ENCODE measurements at regions not wholly inside any gene's neighbourhood (a gene's known extent, or its start where the extent isn't known, plus 50 kb on each side); places are given as distances from the start of the nearest gene placed in this dataset.

DNA sequence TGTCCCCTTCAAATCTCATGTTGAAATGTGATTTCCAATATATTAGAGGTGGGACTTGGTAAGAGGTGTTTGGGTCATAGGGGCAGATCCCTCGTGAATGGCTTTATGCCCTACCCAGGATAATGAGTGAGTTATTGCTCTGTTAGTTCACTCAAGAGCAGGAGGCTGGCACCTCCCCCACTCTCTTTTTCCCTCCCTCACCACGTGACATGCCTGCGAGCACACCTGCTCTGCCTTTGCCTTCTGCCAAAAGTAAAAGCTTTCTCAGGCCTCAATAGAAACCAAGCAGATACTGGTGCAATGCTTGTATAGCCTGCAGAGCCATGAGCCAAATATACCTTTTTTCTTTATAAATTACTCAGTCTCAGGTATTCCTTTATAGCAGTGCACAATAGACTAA lies 286.3 kb upstream of the UGT8 start:
- ChIA-PET CTCF (no interaction called here), POLR2A (ENCODE audit: unreplicated experiment) (no interaction called here)
- H3K9me2 ChIP-seq (ENCODE audit: insufficient read depth) = no peaks in the 10 kb centered on the region
- no peak for TF ChIP-seq EZH2 (IDR thresholded peaks at IDR 0.05; ENCODE audit: low read depth)
- TF ChIP-seq, protein P1, sequence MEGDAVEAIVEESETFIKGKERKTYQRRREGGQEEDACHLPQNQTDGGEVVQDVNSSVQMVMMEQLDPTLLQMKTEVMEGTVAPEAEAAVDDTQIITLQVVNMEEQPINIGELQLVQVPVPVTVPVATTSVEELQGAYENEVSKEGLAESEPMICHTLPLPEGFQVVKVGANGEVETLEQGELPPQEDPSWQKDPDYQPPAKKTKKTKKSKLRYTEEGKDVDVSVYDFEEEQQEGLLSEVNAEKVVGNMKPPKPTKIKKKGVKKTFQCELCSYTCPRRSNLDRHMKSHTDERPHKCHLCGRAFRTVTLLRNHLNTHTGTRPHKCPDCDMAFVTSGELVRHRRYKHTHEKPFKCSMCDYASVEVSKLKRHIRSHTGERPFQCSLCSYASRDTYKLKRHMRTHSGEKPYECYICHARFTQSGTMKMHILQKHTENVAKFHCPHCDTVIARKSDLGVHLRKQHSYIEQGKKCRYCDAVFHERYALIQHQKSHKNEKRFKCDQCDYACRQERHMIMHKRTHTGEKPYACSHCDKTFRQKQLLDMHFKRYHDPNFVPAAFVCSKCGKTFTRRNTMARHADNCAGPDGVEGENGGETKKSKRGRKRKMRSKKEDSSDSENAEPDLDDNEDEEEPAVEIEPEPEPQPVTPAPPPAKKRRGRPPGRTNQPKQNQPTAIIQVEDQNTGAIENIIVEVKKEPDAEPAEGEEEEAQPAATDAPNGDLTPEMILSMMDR (conservative IDR thresholded peaks at IDR 0.05) = no peak
- H3K4me1 ChIP-seq (replicated peaks; ENCODE audit: insufficient read depth) = no peaks in the 10 kb centered on the region
- no peaks in the 10 kb centered on the region for H3K9me3 ChIP-seq (ENCODE audit: insufficient read depth, low read depth)
- no peak overlapping the region for H3K4me3 ChIP-seq
- intact Hi-C loops (cut with micrococcal nuclease; ENCODE audit: unreplicated experiment) = no loop called here
- no peak overlapping the region for H3K27ac ChIP-seq
- no peaks in the 10 kb centered on the region for H3K27me3 ChIP-seq (ENCODE audit: insufficient read depth, low read depth)
- no TSS peak for BruUV-seq (replicated peaks)
- H3K36me3 ChIP-seq (ENCODE audit: low read depth) = no peaks in the 10 kb centered on the region
- H3F3A ChIP-seq (ENCODE audit: insufficient read depth, low read depth) = no peaks in the 10 kb centered on the region
- no peak for DNase-seq
- H2AFZ ChIP-seq = no peak overlapping the region
- H3K79me2 ChIP-seq (ENCODE audit: low read depth) = no peaks in the 10 kb centered on the region
- H4K20me1 ChIP-seq (ENCODE audit: insufficient read depth) = no peaks in the 10 kb centered on the region
- H3K4me2 ChIP-seq = no peak overlapping the region

DNA sequence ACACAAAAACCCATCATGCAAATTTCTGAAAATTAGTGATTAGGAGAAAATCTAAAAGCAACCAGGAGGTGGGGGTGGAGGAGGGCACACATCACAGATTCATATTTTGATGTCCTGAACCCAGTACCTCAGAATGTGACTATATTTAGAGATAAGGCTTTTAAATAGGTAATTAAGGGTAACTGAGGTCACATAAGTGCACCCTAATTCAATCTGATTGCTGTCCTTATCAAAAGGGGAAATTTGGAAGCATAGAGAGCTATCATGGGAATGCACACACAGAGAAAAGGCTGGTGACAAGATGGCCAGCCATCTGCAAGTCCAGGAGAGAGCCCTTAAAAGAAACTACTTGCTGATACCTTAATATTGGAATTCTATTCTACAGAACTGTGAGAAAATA lies 281.8 kb upstream of the UGT8 start:
- POLR2A ChIA-PET (ENCODE audit: unreplicated experiment) = no interaction called here

DNA sequence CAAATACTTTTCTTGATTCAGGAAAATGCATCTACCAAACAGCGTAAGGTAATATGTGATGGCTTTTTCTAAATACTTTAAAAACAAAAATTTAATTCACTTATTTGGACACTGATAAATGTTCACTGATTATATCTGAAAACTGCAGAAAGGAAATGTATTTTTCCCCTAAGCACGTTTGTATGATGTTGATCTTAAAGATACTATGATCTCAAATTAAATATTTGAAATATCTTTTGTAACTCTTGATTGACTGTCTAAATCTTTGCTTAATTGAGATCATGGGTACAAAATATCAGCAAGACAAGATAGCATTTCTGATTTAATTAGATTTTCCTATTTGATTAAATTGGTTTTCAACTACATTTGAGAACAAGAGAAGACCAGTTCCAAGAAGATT lies 281.0 kb upstream of the UGT8 start:
- intact Hi-C loops (cut with micrococcal nuclease; ENCODE audit: unreplicated experiment) = no loop called here
- CTCF ChIA-PET = no interaction called here

More for the DNA sequence above, 281.8 kb upstream of the UGT8 start:
- H3K27ac ChIP-seq = no peak overlapping the region
- no TSS peak for BruUV-seq (replicated peaks)
- no peak overlapping the region for H2AFZ ChIP-seq
- TF ChIP-seq, protein P1 (conservative IDR thresholded peaks at IDR 0.05) = no peak
- TF ChIP-seq EZH2 (IDR thresholded peaks at IDR 0.05; ENCODE audit: low read depth) = no peak
- no peaks in the 10 kb centered on the region for H3K36me3 ChIP-seq (ENCODE audit: low read depth)
- H3K9me3 ChIP-seq (ENCODE audit: insufficient read depth, low read depth) = no peaks in the 10 kb centered on the region
- CTCF ChIA-PET = no interaction called here
- H3F3A ChIP-seq (ENCODE audit: insufficient read depth, low read depth) = no peaks in the 10 kb centered on the region
- H3K4me3 ChIP-seq = no peak overlapping the region
- H3K27me3 ChIP-seq (ENCODE audit: insufficient read depth, low read depth) = no peaks in the 10 kb centered on the region
- intact Hi-C loops (cut with micrococcal nuclease; ENCODE audit: unreplicated experiment) = no loop called here
- no peaks in the 10 kb centered on the region for H4K20me1 ChIP-seq (ENCODE audit: insufficient read depth)
- H3K4me2 ChIP-seq = no peak overlapping the region
- no peak for DNase-seq
- H3K79me2 ChIP-seq (ENCODE audit: low read depth) = no peaks in the 10 kb centered on the region
- H3K4me1 ChIP-seq (replicated peaks; ENCODE audit: insufficient read depth) = no peaks in the 10 kb centered on the region
- no peaks in the 10 kb centered on the region for H3K9me2 ChIP-seq (ENCODE audit: insufficient read depth)

More for the DNA sequence above, 281.0 kb upstream of the UGT8 start:
- H3K9me2 ChIP-seq (ENCODE audit: insufficient read depth) = no peaks in the 10 kb centered on the region
- BruUV-seq (replicated peaks) = no TSS peak
- H3K4me3 ChIP-seq = no peak overlapping the region
- no peaks in the 10 kb centered on the region for H3F3A ChIP-seq (ENCODE audit: insufficient read depth, low read depth)
- DNase-seq = no peak
- no peaks in the 10 kb centered on the region for H3K79me2 ChIP-seq (ENCODE audit: low read depth)
- POLR2A ChIA-PET (ENCODE audit: unreplicated experiment) = no interaction called here
- no peaks in the 10 kb centered on the region for H3K4me1 ChIP-seq (replicated peaks; ENCODE audit: insufficient read depth)
- no peak overlapping the region for H2AFZ ChIP-seq
- H4K20me1 ChIP-seq (ENCODE audit: insufficient read depth) = no peaks in the 10 kb centered on the region
- TF ChIP-seq EZH2 (IDR thresholded peaks at IDR 0.05; ENCODE audit: low read depth) = no peak
- TF ChIP-seq, protein P1 (conservative IDR thresholded peaks at IDR 0.05) = no peak
- H3K27me3 ChIP-seq (ENCODE audit: insufficient read depth, low read depth) = no peaks in the 10 kb centered on the region
- no peaks in the 10 kb centered on the region for H3K36me3 ChIP-seq (ENCODE audit: low read depth)
- H3K9me3 ChIP-seq (ENCODE audit: insufficient read depth, low read depth) = no peaks in the 10 kb centered on the region
- no peak overlapping the region for H3K4me2 ChIP-seq
- no peak overlapping the region for H3K27ac ChIP-seq

All from PC-9 (cell line).